Hematopoietic multipotent progenitor cell (in vitro differentiated cells): ENCODE measurements at regions not wholly inside any gene's neighbourhood (a gene's known extent, or its start where the extent isn't known, plus 50 kb on each side); places are given as distances from the start of the nearest gene placed in this dataset.

Source experiments
- DNase-seq, 3 donors: peaks; one replicate each; pipeline ENCODE4 v3.0.0-alpha.2; 2011 to 2015; ENCODE audit warnings: low read depth in 2 of 3, low spot score in 2 of 3

- no peak for DNase-seq
These were observed 540.4 kb upstream of the NBEA start for GRCh38 chr13:34401696-34402095.

DNA sequence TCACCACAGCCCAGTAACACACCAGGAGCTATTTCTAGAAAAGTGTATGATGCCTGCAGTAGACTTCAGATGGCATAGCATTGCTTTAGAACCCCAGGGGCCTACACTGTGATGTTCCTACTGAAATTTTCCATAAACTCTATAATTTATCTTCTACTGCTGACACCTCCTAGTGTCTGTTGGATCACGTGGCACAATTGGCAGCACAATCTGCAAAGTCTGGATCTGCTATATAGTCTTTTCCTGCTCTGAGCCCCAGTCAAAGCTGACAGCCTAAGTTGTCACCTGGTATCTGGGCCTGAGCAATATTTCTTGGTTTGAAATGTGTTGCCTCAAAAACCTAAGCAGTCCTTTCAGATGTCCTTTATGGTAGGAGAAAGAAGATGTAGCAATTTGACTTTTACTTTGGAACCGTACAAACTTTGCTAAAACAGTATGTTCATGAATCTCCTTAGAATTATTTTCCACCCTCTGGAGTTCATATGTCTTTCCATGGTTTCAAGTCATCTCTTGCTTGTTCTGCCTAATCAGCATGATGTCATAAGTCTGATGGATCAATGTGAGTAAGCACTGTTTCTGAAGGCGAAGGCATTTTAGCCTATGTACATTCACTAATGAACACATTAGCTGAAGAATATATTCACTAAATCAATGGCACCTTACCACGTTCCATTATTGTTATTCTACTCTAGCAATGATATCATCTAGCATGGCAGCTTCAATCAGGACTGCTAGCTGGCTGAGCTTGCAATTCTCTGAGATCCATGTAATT, 536.5 kb upstream of the NBEA start:
- DNase-seq, result no peak

DNA sequence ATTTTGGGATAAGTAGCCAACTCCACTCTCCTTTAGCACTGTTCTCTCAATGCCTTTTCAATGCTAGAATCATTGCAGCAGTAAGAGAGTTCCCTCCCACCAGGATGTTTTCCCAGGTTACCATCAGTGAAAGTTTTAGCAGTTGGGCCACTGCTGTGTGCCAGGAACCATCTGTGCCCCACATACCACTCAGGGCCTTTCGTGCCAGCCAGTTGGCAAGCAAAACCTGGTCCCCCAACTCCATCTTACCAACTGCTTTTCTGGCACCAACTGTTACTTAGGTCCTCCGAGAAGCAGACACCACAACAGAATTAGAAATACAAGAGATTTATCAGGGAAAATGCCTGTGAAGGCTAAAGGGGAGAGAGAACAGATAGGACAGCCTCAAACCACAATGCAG, 533.4 kb upstream of the NBEA start:
- no peak for DNase-seq

GRCh38 chr13:34409496-34410182, 532.4 kb upstream of the NBEA start:
- DNase-seq, result no peak

DNA sequence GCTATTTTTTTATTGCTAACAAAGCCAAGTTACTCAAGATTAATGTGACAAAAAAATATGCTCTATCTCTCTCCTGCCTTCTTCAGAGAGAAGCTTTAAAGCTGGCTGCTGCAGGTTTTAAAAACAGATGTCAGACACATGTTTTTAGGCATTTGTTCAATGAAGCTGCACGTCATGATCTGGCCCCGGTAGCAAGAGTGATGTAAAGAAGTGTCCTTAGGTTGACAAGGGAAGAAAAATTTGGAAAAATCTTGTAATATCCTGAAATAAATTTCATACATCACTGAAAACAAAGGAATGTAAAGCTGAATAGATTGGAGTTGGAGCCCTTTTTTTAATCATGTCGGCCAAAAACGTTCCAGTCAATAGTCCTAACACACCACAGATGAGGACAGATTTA, 531.4 kb upstream of the NBEA start:
- no peak for DNase-seq

- no peak for DNase-seq
These were observed 530.9 kb upstream of the NBEA start for GRCh38 chr13:34411177-34411576.

DNA sequence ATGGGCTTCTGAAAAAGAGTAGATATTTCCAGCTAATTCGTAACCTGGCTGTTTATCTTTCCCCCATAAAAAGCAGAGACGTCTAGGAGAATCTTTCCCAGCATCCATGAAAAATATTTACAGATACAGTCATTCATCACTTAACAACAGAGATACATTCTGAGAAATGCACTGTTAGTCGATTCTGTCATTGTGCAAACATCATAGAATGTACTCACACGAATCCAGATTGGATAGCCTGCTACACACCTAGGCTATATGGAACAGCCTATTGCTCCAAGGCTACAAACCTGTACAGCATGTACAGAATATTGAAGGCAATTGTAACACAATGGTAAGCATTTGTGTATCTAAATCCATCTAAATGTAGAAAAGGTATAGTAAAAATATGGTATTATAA, 530.2 kb upstream of the NBEA start:
- no peak for DNase-seq

- no peak for DNase-seq
These were observed 529.8 kb upstream of the NBEA start for GRCh38 chr13:34412295-34412694.

DNA sequence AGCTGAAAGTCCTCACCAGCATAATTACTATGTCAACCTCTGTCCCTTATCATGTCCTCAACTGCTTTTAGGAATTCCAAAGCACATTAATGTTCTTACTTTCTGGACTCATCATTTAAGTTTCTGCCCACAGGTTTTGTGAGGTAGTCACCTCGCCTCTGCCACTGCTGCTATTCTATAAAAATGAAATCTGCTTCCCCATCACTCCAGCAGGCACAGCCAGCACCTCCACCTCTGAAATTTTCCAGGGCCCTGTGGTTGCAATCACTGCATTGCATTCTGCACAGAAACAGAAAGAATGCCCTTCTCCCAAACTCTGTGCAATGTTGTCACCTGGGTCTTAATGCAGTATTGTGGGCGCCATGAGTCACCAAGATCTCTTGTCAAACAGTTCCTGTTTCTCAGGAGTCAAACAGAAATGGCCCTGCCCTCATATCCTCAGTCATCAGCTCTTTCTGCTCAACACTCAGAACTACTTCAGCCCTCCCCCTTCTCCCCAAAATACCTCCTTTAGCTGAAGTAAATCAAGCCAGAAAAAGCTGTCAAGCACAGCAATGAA, 529.2 kb upstream of the NBEA start:
- DNase-seq, result no peak

DNA sequence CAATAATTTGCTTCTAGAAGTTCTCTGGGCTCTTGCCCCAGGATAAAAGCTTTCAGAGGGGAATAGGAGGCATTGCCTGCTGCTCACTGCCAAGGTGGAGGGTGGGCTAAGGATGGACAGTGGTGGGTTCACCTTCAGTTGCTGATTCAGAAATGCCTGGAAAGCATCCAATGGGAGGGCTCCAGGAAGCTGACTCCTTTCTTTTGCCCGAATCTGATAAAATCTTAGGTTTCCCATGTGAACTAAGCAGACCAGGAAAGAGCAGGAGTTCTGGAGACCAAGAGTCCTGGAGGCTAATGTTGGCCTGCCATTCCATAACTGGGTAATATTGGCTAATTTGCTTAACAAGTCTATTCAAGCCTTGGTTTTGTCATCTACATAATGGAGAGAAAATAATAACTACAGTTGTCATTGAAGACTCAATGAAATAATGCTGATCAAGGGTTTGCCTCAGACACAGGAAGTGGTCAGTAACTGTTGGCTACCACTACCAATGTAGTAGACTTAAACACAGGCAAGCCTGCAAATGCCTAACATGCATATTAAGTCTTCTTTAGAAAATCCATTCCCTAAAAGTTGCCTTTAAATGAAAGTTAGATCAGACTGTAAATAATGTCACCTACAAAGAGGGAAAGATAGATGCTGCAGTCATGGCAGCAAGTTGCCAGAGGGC, 528.4 kb upstream of the NBEA start:
- DNase-seq, result no peak

GRCh38 chr13:34414616-34415015, 527.5 kb upstream of the NBEA start:
- no peak for DNase-seq

GRCh38 chr13:34416971-34417380, 525.1 kb upstream of the NBEA start:
- DNase-seq, result no peak

DNA sequence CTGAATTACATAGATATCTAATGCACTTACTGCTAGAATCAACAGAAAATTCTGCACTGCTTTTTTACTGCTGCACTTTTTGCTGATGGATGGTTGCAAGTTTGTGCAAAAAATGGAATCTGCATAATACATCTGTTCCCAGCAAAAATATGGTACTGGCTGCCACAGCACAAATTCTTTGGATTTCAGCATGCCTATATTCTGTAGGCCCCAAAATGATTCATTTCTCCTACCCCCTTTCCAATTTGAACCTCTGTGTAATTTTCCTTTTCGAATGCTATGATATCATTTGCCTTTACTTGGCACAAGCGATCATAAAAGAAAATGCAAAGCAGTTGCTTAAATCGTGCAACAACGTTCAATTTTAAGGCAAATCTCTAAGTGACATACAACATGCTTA, 524.2 kb upstream of the NBEA start:
- DNase-seq, result no peak

DNA sequence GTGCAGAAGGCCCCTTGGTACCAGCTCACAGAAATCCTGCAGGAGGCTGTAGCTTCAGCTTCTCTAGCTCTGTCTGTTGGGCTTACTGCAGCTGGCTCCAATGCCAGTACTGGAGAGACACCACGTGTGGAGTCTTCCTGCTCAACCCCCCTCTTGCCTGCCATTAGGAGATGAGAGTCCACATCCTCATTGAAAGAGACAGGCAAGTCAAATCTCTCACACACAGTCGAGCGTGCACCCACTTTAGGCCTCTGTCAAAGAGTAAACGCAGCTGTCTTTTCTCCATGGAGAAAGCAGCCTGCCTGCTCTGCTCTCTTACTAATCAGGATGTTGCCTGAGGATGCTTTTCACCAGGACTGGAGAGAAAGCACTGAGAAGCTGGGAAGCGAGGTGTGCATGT, 523.0 kb upstream of the NBEA start:
- no peak for DNase-seq

DNA sequence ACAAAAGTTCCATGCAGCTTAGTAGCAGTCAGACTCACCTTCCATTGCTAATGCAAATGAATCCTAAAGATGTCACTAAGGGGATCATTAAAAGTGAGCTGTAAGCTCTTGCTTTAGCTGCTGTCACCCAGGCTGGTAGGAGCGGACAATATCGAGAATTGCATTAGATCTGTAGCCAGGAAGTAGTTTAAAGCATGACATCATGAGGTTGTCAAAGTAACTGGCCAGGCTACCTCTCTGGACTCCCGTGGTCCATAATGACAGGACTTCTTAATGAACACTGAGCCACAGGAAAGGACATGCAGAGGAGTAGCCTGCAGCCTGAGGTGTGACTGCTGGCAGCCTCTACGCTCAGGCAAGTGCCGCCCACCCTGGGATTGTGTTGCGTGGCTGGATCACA, 522.3 kb upstream of the NBEA start:
- DNase-seq, result no peak

GRCh38 chr13:34420702-34421346, 521.2 kb upstream of the NBEA start:
- DNase-seq, result no peak

- no peak for DNase-seq
These were observed 520.7 kb upstream of the NBEA start for GRCh38 chr13:34421347-34421719.

DNA sequence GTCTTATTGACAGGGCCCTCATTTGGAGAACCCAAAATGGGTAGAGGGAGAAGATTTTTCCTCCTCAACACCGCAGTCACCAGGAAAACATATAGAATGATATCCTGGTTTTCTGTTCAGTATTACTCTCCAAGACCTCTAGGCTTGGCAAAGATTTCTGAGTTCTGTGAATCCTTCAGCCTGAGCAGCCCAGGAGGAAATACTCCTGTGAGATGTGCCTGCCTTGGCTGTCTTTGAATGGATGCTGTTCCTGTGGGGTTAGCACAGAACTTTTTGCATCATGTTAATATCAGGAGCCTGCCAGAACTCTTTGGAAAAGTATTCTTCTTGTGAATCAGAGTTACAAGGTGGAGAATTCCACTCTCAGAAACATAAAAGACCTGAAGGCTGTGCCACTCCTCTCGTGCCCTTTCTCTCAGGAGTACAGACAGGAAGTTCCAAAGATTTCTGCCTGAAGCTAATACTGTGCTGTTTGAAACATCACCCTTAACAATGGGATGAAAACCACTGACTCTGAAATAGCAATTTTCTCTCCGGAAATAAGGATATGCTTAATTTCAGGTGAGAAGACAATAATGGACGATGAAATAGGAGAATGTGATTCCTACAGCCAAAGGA, 520.1 kb upstream of the NBEA start:
- DNase-seq, result no peak

DNA sequence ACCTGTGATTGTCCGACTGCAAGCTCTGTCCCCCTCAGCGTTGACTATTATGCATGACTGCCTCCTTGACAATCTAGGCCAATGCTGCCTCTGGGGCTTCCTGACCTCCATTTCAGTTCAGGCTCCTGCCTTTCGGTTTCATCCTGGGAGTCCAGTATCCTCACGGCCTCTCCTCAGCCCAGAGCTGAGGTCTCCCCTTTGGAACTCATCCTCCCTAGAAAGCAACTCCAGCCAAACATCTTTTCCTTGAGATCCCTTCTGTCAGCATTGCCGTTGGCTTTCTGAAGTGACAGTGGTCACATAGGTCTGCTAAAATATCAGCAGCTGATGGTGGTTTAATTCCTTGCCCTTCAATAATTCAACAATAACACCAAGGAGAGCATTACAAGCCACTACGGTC, 519.1 kb upstream of the NBEA start:
- DNase-seq, result no peak

DNA sequence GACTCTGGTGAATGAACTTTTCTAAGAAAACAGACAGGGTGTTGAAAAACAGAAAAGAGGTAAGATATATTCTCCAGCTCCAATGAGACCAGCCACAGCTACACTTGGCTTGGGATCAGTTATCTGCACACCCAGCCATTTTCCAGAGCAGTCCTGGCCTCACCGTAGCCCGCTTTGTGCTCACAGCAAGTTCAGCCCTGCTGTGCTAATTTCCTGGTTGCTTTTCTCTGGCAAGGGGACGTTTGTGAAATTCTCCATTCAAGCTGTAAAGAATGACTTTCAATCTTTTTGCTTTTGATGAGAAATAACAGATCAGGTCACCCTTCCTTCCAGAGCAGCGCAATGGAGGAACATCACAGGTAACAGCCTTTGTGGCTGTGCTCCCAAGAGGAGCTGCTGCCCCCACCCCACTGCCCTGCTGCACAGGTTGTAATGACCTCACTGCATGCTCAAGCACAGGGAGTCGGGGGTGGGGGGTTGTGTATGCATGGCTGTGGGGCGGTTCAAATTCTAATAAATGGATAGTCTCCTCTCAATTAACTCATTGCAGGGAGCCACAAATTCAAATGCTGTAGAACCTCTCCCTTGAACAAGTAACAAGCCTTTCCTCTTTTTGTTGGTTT, 516.6 kb upstream of the NBEA start:
- no peak for DNase-seq
